ENCODE measurements at regions not wholly inside any gene's neighbourhood (a gene's known extent, or its start where the extent isn't known, plus 50 kb on each side); places are given as distances from the start of the nearest gene placed in this dataset.

DNA sequence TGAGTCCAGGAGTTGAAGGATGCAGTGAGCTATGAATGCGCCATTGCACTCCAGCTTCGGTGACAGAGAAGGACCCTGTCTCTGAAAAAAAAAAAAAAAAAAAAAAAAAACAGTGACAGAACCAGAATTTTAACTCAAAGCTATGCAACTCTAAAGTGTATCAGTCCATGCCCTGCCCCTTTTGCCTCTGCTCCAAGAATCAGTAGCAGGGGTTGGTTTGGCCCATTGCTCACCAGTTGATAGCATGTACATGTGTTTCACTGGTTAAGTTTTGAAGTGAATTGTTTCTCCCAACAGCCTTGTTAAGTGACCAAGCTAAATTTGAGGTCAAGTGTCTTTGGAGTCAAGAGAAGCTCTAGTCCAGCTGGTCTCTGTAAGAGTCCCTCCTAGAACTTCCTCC lies 245.9 kb downstream of the PLPP3 start:
- H3K4me3 ChIP-seq (ENCODE audit: low read depth, low read length): no peak overlapping the region
- TF ChIP-seq, protein P1, sequence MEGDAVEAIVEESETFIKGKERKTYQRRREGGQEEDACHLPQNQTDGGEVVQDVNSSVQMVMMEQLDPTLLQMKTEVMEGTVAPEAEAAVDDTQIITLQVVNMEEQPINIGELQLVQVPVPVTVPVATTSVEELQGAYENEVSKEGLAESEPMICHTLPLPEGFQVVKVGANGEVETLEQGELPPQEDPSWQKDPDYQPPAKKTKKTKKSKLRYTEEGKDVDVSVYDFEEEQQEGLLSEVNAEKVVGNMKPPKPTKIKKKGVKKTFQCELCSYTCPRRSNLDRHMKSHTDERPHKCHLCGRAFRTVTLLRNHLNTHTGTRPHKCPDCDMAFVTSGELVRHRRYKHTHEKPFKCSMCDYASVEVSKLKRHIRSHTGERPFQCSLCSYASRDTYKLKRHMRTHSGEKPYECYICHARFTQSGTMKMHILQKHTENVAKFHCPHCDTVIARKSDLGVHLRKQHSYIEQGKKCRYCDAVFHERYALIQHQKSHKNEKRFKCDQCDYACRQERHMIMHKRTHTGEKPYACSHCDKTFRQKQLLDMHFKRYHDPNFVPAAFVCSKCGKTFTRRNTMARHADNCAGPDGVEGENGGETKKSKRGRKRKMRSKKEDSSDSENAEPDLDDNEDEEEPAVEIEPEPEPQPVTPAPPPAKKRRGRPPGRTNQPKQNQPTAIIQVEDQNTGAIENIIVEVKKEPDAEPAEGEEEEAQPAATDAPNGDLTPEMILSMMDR (IDR thresholded peaks at IDR 0.05; ENCODE audit: insufficient read depth, low read depth, low read length): no peak
- no peak for DNase-seq (ENCODE audit: low read depth)

DNA sequence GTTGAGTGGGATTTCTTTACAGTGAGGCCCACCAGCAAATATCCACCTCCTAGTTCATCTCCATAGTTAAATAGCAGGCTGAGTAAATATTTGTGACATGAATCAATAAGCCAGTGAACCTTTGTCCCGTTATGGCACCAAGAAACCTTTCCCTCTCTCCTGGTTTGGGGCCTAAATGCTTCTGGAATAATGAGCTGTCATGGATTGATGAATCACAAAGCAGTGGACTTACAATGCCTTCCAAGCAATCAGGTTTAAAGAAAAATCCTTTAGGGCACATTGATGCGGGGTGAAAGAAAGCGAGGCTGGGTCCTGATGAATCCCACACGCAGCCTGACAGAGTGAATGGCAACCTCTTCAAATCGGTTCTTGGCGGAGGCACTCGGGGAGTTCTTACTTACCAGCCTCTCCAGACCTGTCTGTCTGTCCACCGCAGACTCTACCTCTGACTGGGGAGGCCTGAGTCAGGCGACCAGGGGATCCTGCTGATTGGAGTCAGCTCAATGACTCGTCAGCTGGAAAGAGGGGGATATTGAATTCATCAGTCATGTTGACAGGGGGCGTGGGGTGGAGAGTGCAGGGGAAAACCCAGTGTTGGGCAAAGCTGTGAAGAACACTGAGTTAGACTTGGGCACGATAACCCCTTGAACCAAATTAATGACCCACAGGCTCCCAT lies 247.3 kb downstream of the PLPP3 start:
- no peak overlapping the region for H3K4me3 ChIP-seq (ENCODE audit: low read depth, low read length)
- DNase-seq (ENCODE audit: low read depth): no peak
- TF ChIP-seq, protein P1 (IDR thresholded peaks at IDR 0.05; ENCODE audit: insufficient read depth, low read depth, low read length): no peak

DNA sequence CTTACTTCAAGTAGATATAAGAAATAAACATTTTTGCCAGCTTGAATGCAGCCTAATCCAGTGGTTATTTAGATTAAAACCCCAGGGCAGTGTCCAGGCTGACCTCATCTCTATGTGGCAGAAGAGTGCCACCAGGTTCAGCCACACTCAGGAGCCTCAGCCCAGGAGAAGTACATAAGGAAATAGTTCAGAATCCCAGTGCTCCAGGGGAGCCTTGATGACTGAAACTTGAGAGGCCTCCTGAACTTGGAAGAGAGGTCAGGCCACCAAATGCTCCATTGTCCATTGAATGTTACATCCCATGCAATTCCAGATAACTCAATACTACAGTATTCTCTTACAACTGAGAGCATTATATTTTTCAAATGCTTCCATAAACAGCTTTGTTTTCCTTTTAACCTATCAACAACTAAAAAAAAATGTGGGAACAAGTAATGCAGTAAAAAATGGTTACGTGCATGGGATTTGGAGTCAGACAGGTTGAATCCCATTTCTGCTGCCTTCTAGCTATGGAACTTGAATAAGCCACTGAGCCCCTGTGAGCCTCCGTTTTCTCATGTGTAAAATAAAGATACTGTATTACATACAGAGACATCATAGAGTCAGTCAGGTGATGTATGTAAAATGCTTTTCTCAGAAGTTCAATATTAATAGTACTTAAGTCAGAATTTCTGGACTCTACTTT lies 248.0 kb downstream of the PLPP3 start:
- TF ChIP-seq, protein P1 (IDR thresholded peaks at IDR 0.05; ENCODE audit: insufficient read depth, low read depth, low read length): no peak

DNA sequence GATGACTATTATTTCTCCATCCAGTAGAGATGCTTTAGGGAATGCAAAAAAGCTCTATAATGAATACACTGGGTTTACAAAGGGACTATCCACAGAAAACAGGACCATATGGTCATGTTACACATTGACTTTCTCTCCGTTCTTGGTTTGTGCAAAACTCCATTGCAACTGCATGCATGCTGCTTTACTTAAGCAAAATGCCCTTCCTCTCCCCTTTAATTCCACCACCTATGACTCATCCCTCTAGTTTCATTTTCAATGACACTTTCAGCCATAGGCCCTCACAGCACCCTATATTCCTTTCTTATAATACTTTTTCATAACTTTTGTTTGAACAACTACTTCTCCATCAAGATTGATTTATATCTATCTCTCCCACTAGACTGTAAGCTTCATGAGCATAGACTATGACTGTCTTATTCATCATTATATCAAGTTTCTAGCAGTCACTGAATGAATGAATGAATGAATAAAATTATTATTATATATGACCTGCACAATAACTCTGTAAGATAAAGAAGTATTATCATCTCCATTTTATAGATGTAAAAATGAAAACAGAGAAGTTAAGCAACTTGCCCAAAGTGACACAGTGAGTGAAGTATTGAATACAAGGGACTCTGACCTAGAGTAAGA lies 248.9 kb downstream of the PLPP3 start:
- DNase-seq (ENCODE audit: low read depth): peak; percentile 69
- H3K4me3 ChIP-seq (ENCODE audit: low read depth, low read length): no peak overlapping the region
- TF ChIP-seq, protein P1 (IDR thresholded peaks at IDR 0.05; ENCODE audit: insufficient read depth, low read depth, low read length): no peak

More for the DNA sequence above, 248.0 kb downstream of the PLPP3 start:
- no peak for DNase-seq (ENCODE audit: low read depth)
- H3K4me3 ChIP-seq (ENCODE audit: low read depth, low read length): no peak overlapping the region

DNA sequence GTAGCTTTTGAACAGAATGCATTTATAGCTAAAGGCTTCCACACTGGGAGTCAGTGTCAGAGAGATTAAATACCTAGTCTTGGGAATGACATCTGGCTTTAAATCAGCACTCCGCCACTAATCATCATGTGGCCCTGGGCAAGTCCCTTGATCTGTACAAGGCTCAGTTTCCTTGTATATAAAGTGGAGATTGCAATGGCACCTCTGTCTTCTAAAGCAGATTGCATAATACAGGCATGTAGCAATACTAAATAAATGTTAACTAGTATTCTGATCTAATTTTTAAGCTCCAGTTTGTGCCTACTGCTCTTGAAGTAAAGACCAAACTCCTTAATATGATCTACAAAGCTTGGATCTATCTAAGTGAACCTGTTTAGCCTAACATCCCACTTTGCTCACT lies 249.4 kb downstream of the PLPP3 start:
- no peak overlapping the region for H3K4me3 ChIP-seq (ENCODE audit: low read depth, low read length)
- TF ChIP-seq, protein P1 (IDR thresholded peaks at IDR 0.05; ENCODE audit: insufficient read depth, low read depth, low read length): no peak
- peak; percentile 41 for DNase-seq (ENCODE audit: low read depth)

DNA sequence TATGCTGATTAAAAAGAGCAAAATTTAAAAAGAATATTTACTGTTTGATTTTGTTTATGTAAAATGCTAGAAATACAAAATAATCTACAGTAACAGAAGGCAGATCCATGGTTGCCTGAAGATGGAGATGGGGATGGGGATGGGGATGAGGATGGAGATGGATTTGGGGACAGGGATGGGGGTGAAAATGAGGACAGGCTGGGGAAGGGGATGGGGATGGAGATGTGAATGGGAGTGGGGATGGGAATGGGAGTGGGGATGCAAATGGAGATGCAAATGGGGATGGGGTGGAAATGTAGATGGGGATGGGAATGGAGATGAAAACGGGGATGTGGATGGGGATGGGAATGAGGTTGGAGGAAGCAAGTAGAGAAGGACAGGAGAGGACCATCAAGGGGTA lies 252.2 kb downstream of the PLPP3 start:
- no peak overlapping the region for H3K4me3 ChIP-seq (ENCODE audit: low read depth, low read length)
- no peak for DNase-seq (ENCODE audit: low read depth)
- TF ChIP-seq, protein P1 (IDR thresholded peaks at IDR 0.05; ENCODE audit: insufficient read depth, low read depth, low read length): no peak
